NCI-H1436 (cell line): ENCODE measurements at regions not wholly inside any gene's neighbourhood (a gene's known extent, or its start where the extent isn't known, plus 50 kb on each side); places are given as distances from the start of the nearest gene placed in this dataset.

ENCODE experiments used
- DNase-seq: peaks from one replicate; lab custom pipeline; 2025; lab: John Stamatoyannopoulos, UW

GRCh38 chr1:172980971-172981370, 69.8 kb downstream of the TNFSF18 start:
- no peak for DNase-seq
